IPS DF 4.7 (cell line): ENCODE measurements at regions not wholly inside any gene's neighbourhood (a gene's known extent, or its start where the extent isn't known, plus 50 kb on each side); places are given as distances from the start of the nearest gene placed in this dataset.

Experiments used
- DNase-seq: peaks from one replicate; pipeline ENCODE4 v3.0.0-alpha.2; 2013; ENCODE audit warnings: low spot score; ENCODE audit errors: extremely low read depth

- no peak for DNase-seq
Measured at GRCh38 chr16:6861135-6861814, 471.4 kb upstream of the RBFOX1 start.

- DNase-seq, result no peak
Measured at GRCh38 chr16:6857575-6857974, 475.1 kb upstream of the RBFOX1 start.

- DNase-seq, result no peak
Measured at GRCh38 chr16:6856578-6856977, 476.1 kb upstream of the RBFOX1 start.

- DNase-seq, result no peak
Measured at GRCh38 chr16:6853565-6853964, 479.1 kb upstream of the RBFOX1 start.

GRCh38 chr16:6852643-6853225 is 479.9 kb upstream of the RBFOX1 start:
- DNase-seq, result no peak

GRCh38 chr16:6846452-6846851 is 486.2 kb upstream of the RBFOX1 start:
- no peak for DNase-seq

- no peak for DNase-seq
Measured at GRCh38 chr16:6841392-6841791, 491.3 kb upstream of the RBFOX1 start.

GRCh38 chr16:6837722-6838121 is 494.9 kb upstream of the RBFOX1 start:
- DNase-seq, result no peak

- no peak for DNase-seq
Measured at GRCh38 chr16:6836766-6837165, 495.9 kb upstream of the RBFOX1 start.

GRCh38 chr16:6835941-6836340 is 496.7 kb upstream of the RBFOX1 start:
- DNase-seq, result no peak

- no peak for DNase-seq
Measured at GRCh38 chr16:6835516-6835915, 497.1 kb upstream of the RBFOX1 start.

- DNase-seq, result no peak
Measured at GRCh38 chr16:6828690-6829089, 504.0 kb upstream of the RBFOX1 start.

GRCh38 chr16:6827931-6828330 is 504.7 kb upstream of the RBFOX1 start:
- no peak for DNase-seq

- no peak for DNase-seq
Measured at GRCh38 chr16:6827267-6827666, 505.4 kb upstream of the RBFOX1 start.

GRCh38 chr16:6822041-6822440 is 510.6 kb upstream of the RBFOX1 start:
- DNase-seq, result no peak

- DNase-seq, result no peak
Measured at GRCh38 chr16:6804461-6804860, 528.2 kb upstream of the RBFOX1 start.

GRCh38 chr16:6803176-6803575 is 529.5 kb upstream of the RBFOX1 start:
- DNase-seq, result no peak

- DNase-seq, result no peak
Measured at GRCh38 chr16:6797223-6797622, 535.4 kb upstream of the RBFOX1 start.

- no peak for DNase-seq
Measured at GRCh38 chr16:6777624-6778023, 555.0 kb upstream of the RBFOX1 start.

GRCh38 chr16:6775712-6776111 is 556.9 kb upstream of the RBFOX1 start:
- no peak for DNase-seq

- no peak for DNase-seq
Measured at GRCh38 chr16:6771956-6772355, 560.7 kb upstream of the RBFOX1 start.

- DNase-seq, result no peak
Measured at GRCh38 chr16:6753553-6753952, 579.1 kb upstream of the RBFOX1 start.

GRCh38 chr16:6751191-6751590 is 581.5 kb upstream of the RBFOX1 start:
- no peak for DNase-seq
